Fibroblast of lung (primary cell): ENCODE measurements at regions not wholly inside any gene's neighbourhood (a gene's known extent, or its start where the extent isn't known, plus 50 kb on each side); places are given as distances from the start of the nearest gene placed in this dataset.

ENCODE experiments used
- CTCF ChIP-seq, 2 donors: IDR thresholded peaks in 1 of 2; conservative IDR thresholded peaks in 1 of 2; 1 replicate in 1 of 2; 2 replicates in 1 of 2; pipeline ENCODE4 v1.5.1; 2011 to 2012; ENCODE audit warnings: low read length in 2 of 2, control low read depth in 1 of 2, inconsistent platforms in 1 of 2, low read depth in 1 of 2, mild to moderate bottlenecking in 1 of 2
- EZH2 ChIP-seq: IDR thresholded peaks from 2 replicates; pipeline ENCODE4 v1.5.1; 2012; ENCODE audit warnings: low read length, control low read depth, mild to moderate bottlenecking; ENCODE audit errors: missing control alignments

GRCh38 chr1:79955966-79956365, 949.4 kb upstream of the ADGRL4 start:
- no peak for TF ChIP-seq CTCF (conservative IDR thresholded peaks at IDR 0.05 in 1 of 2, IDR thresholded peaks at IDR 0.05 in 1 of 2; ENCODE audit: low read depth in 1 of 2, low read length in 2 of 2)
- no peak for TF ChIP-seq EZH2
